NT2/D1 (cell line): ENCODE measurements at regions not wholly inside any gene's neighbourhood (a gene's known extent, or its start where the extent isn't known, plus 50 kb on each side); places are given as distances from the start of the nearest gene placed in this dataset.

Source experiments
- YY1 ChIP-seq: IDR thresholded peaks from 2 replicates; pipeline ENCODE4 v1.6.1; 2011; ENCODE audit not compliant: insufficient read length, insufficient read depth
- ZNF274 ChIP-seq: IDR thresholded peaks from 2 replicates; pipeline ENCODE4 v1.6.1; 2011; ENCODE audit warnings: mild to moderate bottlenecking, low read depth, low read length

DNA sequence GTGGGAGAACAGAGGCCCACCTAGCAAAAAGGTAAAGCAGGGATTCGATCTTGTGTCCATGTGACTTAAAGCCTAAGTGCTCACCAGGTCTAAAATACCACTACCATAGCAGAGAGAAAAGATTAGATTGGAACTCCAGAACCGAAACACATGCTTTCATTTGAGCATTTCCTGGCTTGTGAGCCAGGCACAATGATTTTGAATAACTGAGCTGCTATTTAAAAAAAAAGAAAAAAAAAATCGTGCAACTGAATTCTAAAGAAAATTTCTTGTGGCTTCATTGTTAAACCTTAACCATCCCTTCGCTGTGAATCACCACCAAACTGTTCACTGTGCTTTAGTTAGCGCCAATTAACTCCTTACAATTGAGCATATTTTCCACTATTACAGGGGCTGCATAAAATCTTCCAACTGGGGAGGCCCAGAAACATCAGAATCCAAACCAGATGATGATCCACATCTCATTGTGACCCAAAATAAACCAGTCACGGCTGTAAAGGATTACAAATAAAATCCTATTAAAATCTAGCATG lies 366.4 kb upstream of the ERCC4 start:
- TF ChIP-seq ZNF274 (no peak), YY1 (no peak)
